Islet of Langerhans (tissue), 1 donor: ENCODE measurements at regions not wholly inside any gene's neighbourhood (a gene's known extent, or its start where the extent isn't known, plus 50 kb on each side); places are given as distances from the start of the nearest gene placed in this dataset.

Source experiments
- FAIRE-seq: peaks from one replicate; lab custom pipeline; 2011; peaks lifted over from hg19 to GRCh38; lab: Jason Lieb, UNC

- FAIRE-seq = no peak
These were observed 96.8 kb upstream of the PLET1 start for GRCh38 chr11:112357488-112357887.

GRCh38 chr11:112361396-112361795 is 100.7 kb upstream of the PLET1 start:
- no peak for FAIRE-seq

GRCh38 chr11:112363527-112363926 is 102.9 kb upstream of the PLET1 start:
- no peak for FAIRE-seq

GRCh38 chr11:112364962-112365481 is 104.4 kb upstream of the PLET1 start:
- FAIRE-seq = no peak

- FAIRE-seq = no peak
These were observed 105.4 kb upstream of the PLET1 start for GRCh38 chr11:112366012-112366411.

- no peak for FAIRE-seq
These were observed 106.1 kb upstream of the PLET1 start for GRCh38 chr11:112366777-112367176.

- FAIRE-seq = no peak
These were observed 106.8 kb upstream of the PLET1 start for GRCh38 chr11:112367461-112367860.

- no peak for FAIRE-seq
These were observed 107.2 kb upstream of the PLET1 start for GRCh38 chr11:112367895-112368294.

- FAIRE-seq = no peak
These were observed 107.7 kb upstream of the PLET1 start for GRCh38 chr11:112368381-112368780.

GRCh38 chr11:112369374-112369773 is 108.7 kb upstream of the PLET1 start:
- no peak for FAIRE-seq

GRCh38 chr11:112369916-112370315 is 109.3 kb upstream of the PLET1 start:
- FAIRE-seq = no peak

- no peak for FAIRE-seq
These were observed 114.0 kb upstream of the PLET1 start for GRCh38 chr11:112374486-112375140.

GRCh38 chr11:112377946-112378345 is 117.3 kb upstream of the PLET1 start:
- no peak for FAIRE-seq

GRCh38 chr11:112380464-112380863 is 119.8 kb upstream of the PLET1 start:
- no peak for FAIRE-seq

- FAIRE-seq = no peak
These were observed 120.9 kb upstream of the PLET1 start for GRCh38 chr11:112381578-112381977.

GRCh38 chr11:112382561-112382960 is 121.9 kb upstream of the PLET1 start:
- no peak for FAIRE-seq

GRCh38 chr11:112388496-112388895 is 127.8 kb upstream of the PLET1 start:
- FAIRE-seq = no peak

GRCh38 chr11:112391086-112391485 is 130.4 kb upstream of the PLET1 start:
- FAIRE-seq = no peak

GRCh38 chr11:112392904-112393303 is 132.2 kb upstream of the PLET1 start:
- FAIRE-seq = no peak

GRCh38 chr11:112394304-112394703 is 133.6 kb upstream of the PLET1 start:
- FAIRE-seq = no peak

- FAIRE-seq = no peak
These were observed 135.4 kb upstream of the PLET1 start for GRCh38 chr11:112396076-112396475.

- no peak for FAIRE-seq
These were observed 138.3 kb upstream of the PLET1 start for GRCh38 chr11:112398798-112399478.

- FAIRE-seq = no peak
These were observed 139.9 kb upstream of the PLET1 start for GRCh38 chr11:112400476-112401014.
